SJCRH30 (cell line): ENCODE measurements at regions not wholly inside any gene's neighbourhood (a gene's known extent, or its start where the extent isn't known, plus 50 kb on each side); places are given as distances from the start of the nearest gene placed in this dataset.

Source experiments
- DNase-seq, 2 experiments: peaks; one replicate each; pipeline ENCODE4 v3.0.0-alpha.2; 2015 to 2020
- H3K27ac ChIP-seq: fragments of 250-450 bp; sonication (Bioruptor Pico); 2 replicates; pipeline ENCODE4 v1.5.1; 2020; ENCODE audit warnings: mild to moderate bottlenecking, moderate library complexity
- H3K27me3 ChIP-seq: fragments of 250-450 bp; sonication (Bioruptor Pico); 2 replicates; pipeline ENCODE4 v1.5.1; 2020; ENCODE audit warnings: mild to moderate bottlenecking, moderate library complexity
- H3K36me3 ChIP-seq: fragments of 250-450 bp; sonication (Bioruptor Pico); 2 replicates; pipeline ENCODE4 v1.5.1; 2020; ENCODE audit warnings: mild to moderate bottlenecking, moderate library complexity
- H3K4me1 ChIP-seq: fragments of 250-450 bp; sonication (Bioruptor Pico); 2 replicates; pipeline ENCODE4 v1.5.1; 2020; ENCODE audit warnings: mild to moderate bottlenecking, moderate library complexity
- H3K4me3 ChIP-seq: fragments of 250-450 bp; sonication (Bioruptor Pico); 2 replicates; pipeline ENCODE4 v1.5.1; 2020; ENCODE audit warnings: mild to moderate bottlenecking, moderate library complexity
- H3K9me3 ChIP-seq: fragments of 250-450 bp; sonication (Bioruptor Pico); replicated peaks from 2 replicates; pipeline ENCODE4 v1.5.1; 2020; ENCODE audit warnings: mild to moderate bottlenecking, moderate library complexity

DNA sequence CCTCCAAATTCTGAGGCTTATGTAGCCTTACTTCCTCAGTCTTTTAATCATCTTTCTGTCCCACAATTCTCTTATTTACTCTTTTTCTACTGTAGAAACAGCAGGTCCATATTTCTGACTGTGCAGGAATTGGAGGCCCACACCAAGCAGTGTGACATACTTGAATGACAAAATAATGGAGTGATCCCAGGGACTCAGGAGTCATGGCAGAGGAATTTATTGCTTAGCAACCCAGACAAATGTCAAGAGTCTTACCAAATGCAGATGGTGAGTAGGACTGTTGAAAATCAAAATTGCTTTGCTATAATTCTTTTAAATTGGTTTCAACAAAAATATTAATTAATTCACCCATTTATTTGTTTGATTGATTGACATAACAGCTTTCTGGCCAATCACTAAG lies 59.9 kb downstream of the HTR1B start:
- H3K27me3 ChIP-seq, result no peaks in the 10 kb centered on the region
- H3K4me1 ChIP-seq, result no peaks in the 10 kb centered on the region
- no peak overlapping the region for H3K4me3 ChIP-seq
- H3K27ac ChIP-seq, result no peak overlapping the region
- H3K9me3 ChIP-seq, result no peaks in the 10 kb centered on the region
- H3K36me3 ChIP-seq, result no peaks in the 10 kb centered on the region
- no peak for DNase-seq

DNA sequence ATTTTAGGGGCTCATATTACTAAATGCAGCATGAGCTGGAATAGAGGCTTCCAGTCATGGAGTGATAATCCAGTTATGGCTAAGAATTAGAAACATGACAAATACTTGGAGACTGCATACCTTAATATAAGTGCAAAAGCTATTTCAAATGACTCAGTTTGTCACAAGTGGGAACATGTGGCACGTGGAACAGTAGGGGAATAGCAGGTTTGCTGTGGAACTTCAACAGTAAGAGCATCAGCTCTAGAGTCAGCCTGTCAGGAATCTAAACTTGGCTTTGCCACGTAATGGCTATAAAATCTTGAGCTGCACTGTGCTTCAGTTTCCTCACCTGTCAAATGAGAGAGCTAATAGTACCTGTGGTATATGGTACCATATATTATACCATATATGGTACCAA lies 62.1 kb downstream of the HTR1B start:
- Histone ChIP-seq H3K27ac (no peak overlapping the region), H3K36me3 (no peaks in the 10 kb centered on the region), H3K9me3 (no peaks in the 10 kb centered on the region), H3K4me1 (no peaks in the 10 kb centered on the region), H3K27me3 (no peaks in the 10 kb centered on the region), H3K4me3 (no peak overlapping the region)
- DNase-seq, result no peak

DNA sequence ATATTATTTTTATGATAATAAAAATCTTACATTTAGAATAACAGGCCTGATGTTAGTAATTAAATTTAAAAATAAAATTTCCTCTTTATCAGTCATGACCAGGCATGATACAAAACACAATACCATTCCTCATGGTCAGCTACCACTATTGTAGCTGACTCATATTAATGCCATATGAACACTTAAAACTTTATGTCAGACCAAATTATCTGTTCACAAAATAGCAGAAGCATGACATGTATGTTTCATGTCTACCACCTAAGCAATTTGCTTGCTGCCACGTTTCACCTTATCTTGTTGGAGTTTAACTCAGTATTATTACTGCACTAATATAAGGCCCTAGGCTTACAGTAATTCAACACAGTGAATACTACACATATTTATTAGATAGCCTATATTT lies 65.7 kb downstream of the HTR1B start:
- no peaks in the 10 kb centered on the region for H3K36me3 ChIP-seq
- no peaks in the 10 kb centered on the region for H3K4me1 ChIP-seq
- no peak for DNase-seq
- no peak overlapping the region for H3K27ac ChIP-seq
- no peaks in the 10 kb centered on the region for H3K27me3 ChIP-seq
- no peak overlapping the region for H3K4me3 ChIP-seq
- H3K9me3 ChIP-seq, result no peaks in the 10 kb centered on the region

DNA sequence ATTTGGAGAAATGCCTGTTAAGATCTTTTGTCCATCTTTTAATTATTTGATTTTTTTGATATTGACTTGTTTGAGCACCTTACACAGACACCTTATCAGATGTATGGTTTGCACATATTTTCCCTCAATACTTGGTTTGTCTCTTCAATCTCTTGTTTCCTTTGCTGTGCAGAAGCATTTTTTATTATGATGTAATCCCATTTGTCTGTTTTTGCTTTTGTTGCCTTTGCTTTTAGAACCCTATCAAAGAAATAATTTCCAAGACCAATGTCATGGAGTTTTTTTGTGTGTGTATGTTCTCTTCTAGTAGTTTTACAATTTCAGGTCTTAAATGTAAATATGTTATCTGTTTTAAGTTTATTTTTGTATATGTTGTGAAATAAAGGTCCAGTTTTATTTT lies 73.9 kb downstream of the HTR1B start:
- H3K4me3 ChIP-seq, result no peak overlapping the region
- no peaks in the 10 kb centered on the region for H3K36me3 ChIP-seq
- no peaks in the 10 kb centered on the region for H3K9me3 ChIP-seq
- H3K4me1 ChIP-seq, result no peaks in the 10 kb centered on the region
- no peak for DNase-seq
- no peak overlapping the region for H3K27ac ChIP-seq
- no peaks in the 10 kb centered on the region for H3K27me3 ChIP-seq

DNA sequence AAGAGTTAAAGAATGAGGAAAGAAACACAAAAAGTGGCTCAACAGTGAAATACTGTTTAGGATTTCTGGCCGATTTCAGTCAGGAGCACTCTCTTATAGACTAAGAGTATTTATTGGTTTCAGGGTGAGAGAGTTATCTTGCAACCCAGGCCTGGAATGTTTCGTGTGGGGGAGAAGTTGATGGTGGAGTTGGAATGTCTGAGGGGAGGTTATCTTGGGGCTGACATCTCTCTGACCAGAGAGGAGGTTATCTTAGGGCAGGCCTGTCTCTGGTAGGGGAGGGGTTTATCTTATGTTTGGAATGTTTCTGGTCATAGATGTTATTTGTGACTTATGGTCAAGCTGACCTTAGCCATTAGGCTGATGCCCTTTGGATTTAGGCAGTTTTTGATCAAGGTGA lies 80.3 kb downstream of the HTR1B start:
- H3K27me3 ChIP-seq, result no peaks in the 10 kb centered on the region
- DNase-seq, result no peak
- no peaks in the 10 kb centered on the region for H3K9me3 ChIP-seq
- no peak overlapping the region for H3K27ac ChIP-seq
- no peak overlapping the region for H3K4me3 ChIP-seq
- H3K36me3 ChIP-seq, result no peaks in the 10 kb centered on the region
- H3K4me1 ChIP-seq, result no peaks in the 10 kb centered on the region

DNA sequence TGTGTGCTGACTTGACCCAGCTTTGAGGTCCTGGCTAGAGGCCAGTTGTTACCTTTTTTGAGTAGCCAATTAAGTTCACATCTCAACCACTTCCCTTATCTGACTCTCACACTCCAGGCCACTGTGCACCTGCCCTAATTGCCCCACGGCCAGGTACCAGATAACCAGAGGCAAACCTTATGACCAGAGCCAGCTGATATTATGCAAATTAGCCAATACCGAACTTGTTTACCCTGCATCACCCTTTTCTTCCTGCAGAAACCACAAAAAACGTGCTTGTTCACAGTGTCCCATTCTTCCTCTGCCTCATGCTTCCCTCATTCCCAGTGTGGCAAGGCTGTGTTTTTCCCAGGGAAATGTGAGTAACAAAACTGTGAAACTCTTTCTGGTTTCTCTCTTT lies 89.3 kb downstream of the HTR1B start:
- H3K4me3 ChIP-seq, result no peak overlapping the region
- no peaks in the 10 kb centered on the region for H3K4me1 ChIP-seq
- H3K27ac ChIP-seq, result no peak overlapping the region
- H3K36me3 ChIP-seq, result no peaks in the 10 kb centered on the region
- no peak for DNase-seq
- H3K9me3 ChIP-seq, result no peaks in the 10 kb centered on the region
- H3K27me3 ChIP-seq, result no peaks in the 10 kb centered on the region

DNA sequence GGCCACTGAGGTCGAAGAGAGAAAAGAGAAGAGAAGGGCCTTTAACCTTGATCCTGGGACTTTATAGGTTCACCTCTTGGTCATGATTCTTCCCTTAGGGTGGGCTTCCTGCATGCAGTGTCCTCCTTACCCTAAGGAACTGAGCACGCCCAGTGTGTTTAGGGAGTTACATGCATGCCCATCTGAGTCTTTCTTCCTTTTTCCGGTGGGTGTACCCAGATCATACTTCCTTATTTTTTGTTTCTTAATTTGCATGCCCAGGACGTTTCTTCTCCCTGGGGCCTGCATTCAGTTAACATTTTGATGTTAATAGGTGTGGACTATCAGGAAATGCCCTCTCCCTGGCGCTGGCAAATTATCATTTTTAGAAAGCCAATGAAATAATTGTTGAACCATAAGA lies 91.5 kb downstream of the HTR1B start:
- no peak overlapping the region for H3K27ac ChIP-seq
- H3K9me3 ChIP-seq, result no peaks in the 10 kb centered on the region
- no peak overlapping the region for H3K4me3 ChIP-seq
- no peaks in the 10 kb centered on the region for H3K36me3 ChIP-seq
- H3K27me3 ChIP-seq, result no peaks in the 10 kb centered on the region
- no peak for DNase-seq
- H3K4me1 ChIP-seq, result no peaks in the 10 kb centered on the region

DNA sequence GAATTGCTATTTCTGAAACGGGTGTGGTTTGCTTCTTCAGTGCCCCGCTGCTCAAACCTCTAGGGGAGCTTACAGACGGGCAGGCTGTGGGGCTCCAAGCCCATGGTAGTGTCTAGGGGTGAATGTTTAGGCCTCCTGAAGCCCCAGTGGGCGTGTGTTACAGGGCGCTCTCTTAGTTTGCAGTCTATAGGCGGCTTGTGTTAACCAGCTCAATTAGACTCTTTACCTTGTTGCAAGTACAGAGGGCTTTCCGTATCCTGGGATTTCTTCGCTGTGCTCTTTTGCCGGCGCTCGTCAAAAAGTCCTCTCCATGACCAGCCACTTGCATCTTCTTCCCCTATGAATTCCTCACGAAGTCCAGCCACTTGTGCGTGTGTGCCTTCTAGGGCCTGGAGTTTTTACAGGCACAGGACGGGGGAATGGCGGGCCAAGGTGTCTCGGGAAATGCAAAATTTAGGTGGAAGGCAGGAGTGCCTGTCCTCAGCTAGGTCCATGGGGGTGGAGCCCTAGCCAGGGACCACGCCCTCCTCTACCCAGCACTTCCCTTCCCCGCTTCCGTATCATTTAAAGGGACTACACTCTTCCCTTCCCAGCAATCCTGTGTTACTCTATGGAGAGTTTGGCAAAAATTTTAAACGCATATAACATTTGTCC lies 94.5 kb downstream of the HTR1B start:
- Histone ChIP-seq H3K27me3 (no peaks in the 10 kb centered on the region), H3K27ac (no peak overlapping the region), H3K4me1 (no peaks in the 10 kb centered on the region), H3K9me3 (no peaks in the 10 kb centered on the region), H3K36me3 (no peaks in the 10 kb centered on the region), H3K4me3 (no peak overlapping the region)
- no peak for DNase-seq

DNA sequence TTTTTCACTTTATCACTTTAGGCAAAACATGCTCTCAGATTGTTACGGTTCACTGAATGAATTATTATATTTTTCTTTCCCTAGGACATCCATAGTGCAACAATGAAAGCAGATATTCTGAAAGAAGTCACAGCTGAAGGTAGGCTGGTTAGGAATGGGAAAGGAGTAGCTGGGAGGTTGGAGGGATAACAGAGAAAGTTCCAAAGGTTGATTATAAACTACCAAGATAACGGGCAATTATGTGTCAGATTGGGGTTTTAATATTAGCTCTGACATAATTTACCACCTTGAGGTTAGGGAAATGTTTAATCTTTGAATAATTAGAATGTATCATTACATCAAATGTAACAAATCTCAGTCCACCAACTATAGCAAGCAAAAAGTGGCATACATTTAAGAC lies 96.5 kb downstream of the HTR1B start:
- no peak overlapping the region for H3K4me3 ChIP-seq
- H3K27me3 ChIP-seq, result no peaks in the 10 kb centered on the region
- DNase-seq, result no peak
- H3K4me1 ChIP-seq, result no peaks in the 10 kb centered on the region
- H3K27ac ChIP-seq, result no peak overlapping the region
- no peaks in the 10 kb centered on the region for H3K36me3 ChIP-seq
- H3K9me3 ChIP-seq, result no peaks in the 10 kb centered on the region

DNA sequence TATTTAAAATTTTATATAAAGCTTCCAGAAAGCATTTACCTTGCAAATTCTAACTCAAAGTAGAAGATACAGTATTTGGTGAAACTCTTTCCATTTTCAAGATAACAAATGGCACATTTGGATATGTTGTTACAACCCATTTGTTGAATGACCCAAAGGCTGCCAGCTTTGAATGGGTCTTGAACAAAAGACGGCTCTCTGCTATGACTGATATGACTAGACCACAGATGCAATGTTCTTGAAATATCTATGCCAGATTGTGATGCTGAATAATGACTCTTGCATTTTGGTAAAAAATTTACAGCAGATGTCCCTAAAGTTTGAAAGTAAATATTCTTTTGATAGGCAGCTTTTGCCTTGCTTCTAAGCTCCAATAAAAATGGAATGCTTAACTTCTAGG lies 99.6 kb downstream of the HTR1B start:
- no peak for DNase-seq

DNA sequence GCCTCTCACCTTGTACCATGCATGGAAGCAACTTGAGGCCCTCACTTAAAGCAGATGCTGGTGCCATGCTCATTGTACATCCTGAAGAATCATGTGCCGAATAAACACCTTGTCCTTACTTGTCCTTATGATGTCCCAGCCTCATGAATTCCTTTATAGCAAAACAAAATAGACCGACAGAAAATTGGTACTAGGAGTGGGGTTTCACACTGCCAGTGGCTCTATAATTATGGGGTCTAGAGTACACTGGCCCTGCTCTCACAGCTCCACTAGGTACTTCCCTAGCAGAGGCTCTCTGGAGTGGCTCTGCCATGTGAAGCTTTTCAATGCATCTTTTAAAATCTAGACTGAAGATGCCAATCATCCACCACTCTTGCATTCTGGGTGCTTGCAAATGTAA lies 101.2 kb downstream of the HTR1B start:
- Histone ChIP-seq H3K9me3 (no peaks in the 10 kb centered on the region), H3K4me1 (no peaks in the 10 kb centered on the region)
- no peak for DNase-seq

More for the DNA sequence above, 99.6 kb downstream of the HTR1B start:
- H3K9me3 ChIP-seq, result no peaks in the 10 kb centered on the region
- no peaks in the 10 kb centered on the region for H3K27me3 ChIP-seq
- no peak overlapping the region for H3K27ac ChIP-seq
- H3K36me3 ChIP-seq, result no peaks in the 10 kb centered on the region
- no peak overlapping the region for H3K4me3 ChIP-seq
- no peaks in the 10 kb centered on the region for H3K4me1 ChIP-seq

DNA sequence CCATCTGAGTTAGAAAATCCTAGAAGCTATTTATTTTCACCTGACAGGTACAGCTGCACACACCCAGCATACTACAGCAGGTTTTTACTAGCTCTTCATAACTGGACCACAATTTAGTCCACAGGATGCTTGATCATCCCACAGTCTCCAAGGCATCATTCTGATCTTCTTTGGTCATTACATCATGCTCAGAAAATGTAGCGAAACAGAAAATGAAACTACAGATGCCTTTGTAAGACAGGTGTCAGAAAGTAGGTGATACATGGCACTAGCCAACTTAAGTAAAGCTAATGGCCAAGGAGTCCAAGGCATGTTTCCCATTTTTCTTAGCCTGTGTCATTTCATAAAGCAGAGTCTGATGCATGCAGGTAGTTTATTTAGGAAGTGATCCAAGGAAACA lies 102.3 kb downstream of the HTR1B start:
- no peak for DNase-seq
- Histone ChIP-seq H3K9me3 (no peaks in the 10 kb centered on the region), H3K27me3 (no peaks in the 10 kb centered on the region), H3K4me1 (no peaks in the 10 kb centered on the region), H3K27ac (no peak overlapping the region), H3K36me3 (no peaks in the 10 kb centered on the region), H3K4me3 (no peak overlapping the region)

More for the DNA sequence above, 101.2 kb downstream of the HTR1B start:
- Histone ChIP-seq H3K27me3 (no peaks in the 10 kb centered on the region), H3K27ac (no peak overlapping the region), H3K4me3 (no peak overlapping the region), H3K36me3 (no peaks in the 10 kb centered on the region)

DNA sequence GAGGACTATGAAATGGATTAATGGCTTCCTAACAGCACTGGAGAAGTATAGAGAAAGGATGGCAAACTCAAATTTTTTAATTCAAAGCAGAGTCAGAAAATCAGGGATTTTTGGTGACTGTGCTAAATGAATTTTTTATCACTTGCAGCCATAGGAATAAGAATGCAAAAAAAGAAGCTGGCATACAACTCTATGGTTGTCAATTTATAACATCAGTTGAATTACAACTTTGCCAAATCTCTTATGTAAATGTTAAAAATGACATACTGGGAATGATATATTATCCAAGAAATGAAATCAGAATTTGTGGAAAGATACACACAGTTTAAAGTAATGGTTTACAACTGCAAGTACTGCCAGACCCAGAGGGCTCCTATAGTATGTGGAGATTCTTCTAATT lies 106.5 kb downstream of the HTR1B start:
- H3K9me3 ChIP-seq, result no peaks in the 10 kb centered on the region
- no peak overlapping the region for H3K27ac ChIP-seq
- DNase-seq, result no peak
- no peaks in the 10 kb centered on the region for H3K36me3 ChIP-seq
- H3K27me3 ChIP-seq, result no peaks in the 10 kb centered on the region
- no peaks in the 10 kb centered on the region for H3K4me1 ChIP-seq
- H3K4me3 ChIP-seq, result no peak overlapping the region

DNA sequence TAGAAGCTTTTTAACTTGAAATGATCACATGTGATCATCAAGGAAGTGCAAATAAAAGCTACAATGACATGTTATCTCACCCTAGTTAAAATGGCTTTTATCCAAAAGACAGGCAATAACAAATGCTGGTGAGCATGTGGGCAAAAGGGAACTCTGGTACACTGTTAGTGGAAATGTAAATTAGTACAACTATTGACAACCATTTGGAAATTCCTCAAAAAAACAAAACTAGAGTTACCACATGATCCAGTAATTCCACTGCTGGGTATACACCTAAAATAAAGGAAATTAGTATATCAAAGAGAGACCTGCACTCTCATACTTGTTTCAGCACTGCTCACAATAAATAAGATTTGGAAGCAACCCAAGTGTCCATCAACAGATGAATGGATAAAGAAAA lies 108.7 kb downstream of the HTR1B start:
- Histone ChIP-seq H3K4me3 (no peak overlapping the region), H3K9me3 (no peaks in the 10 kb centered on the region), H3K27ac (no peak overlapping the region), H3K4me1 (no peaks in the 10 kb centered on the region), H3K27me3 (no peaks in the 10 kb centered on the region), H3K36me3 (no peaks in the 10 kb centered on the region)
- DNase-seq, result no peak

DNA sequence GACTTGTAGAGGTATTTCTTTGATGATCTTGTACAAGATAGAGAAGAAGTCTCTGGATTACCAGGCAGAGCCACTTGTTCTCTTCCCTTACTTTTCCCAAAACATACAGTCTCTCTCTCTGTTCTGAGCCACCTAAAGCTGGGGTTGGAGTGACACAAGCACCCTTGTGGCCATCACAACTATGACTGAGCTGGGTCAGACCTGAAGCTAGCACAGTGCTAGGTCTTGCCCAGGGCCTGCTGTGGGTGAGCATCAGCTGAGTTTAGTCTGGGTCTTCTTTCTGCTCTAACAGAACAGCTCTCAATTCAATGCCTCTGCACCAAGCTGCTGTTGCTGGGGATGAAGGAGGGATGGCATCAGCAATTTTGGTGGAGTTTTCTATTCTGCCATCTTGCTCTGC lies 110.2 kb downstream of the HTR1B start:
- Histone ChIP-seq H3K9me3 (no peaks in the 10 kb centered on the region), H3K4me1 (no peaks in the 10 kb centered on the region), H3K27ac (no peak overlapping the region), H3K27me3 (no peaks in the 10 kb centered on the region), H3K4me3 (no peak overlapping the region), H3K36me3 (no peaks in the 10 kb centered on the region)
- no peak for DNase-seq

DNA sequence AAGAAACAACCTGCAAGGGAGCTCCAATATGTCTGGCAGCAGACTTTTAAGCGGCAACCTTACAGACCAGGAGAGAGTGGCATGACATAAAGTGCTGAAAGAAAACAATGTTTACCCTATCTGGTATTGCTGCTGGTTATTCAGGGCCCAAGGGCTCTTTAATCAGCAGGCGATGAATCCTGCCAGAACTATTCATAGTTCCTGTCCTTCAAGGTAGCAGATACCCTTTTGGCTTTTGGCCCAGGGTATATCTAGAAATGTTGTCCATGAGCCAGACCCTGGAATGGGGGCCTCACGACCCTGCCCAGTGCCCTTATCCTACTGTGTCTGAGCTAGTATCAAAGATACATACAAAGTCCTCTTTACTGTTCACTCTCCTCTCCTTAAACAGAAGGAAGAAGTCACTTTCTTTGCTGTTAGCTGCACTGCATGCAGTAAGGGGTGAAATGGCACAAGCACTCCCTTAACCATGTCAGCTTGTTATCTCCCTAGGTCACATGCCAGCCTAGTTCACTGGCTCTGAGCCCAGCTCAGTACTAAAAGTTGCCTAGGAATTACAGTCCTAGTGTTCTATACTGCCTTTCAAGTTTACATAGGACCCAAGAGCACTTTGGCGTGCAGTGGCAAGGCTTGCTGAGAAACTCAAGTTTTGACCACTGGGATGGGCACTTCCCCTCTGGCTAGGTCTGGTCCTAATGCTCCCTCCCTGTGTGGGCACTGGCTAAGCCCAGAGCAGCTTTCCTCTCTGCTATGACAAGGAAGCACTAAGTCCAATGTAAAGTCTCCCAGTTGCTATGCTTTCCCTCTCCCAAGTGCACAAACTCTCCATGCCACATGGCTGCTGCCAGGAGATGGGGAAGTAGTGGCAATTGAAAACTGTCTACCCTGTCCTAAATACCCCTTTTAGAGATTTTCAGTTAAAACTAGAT lies 122.0 kb downstream of the HTR1B start:
- Histone ChIP-seq H3K4me1 (no peaks in the 10 kb centered on the region), H3K4me3 (no peak overlapping the region), H3K9me3 (no peaks in the 10 kb centered on the region), H3K27ac (no peak overlapping the region), H3K27me3 (0 out of 2 replicates have a peak, but pooled peaks cover 1% of the 10 kb centered on the region), H3K36me3 (no peaks in the 10 kb centered on the region)
- no peak for DNase-seq
